Left lobe of liver (tissue), 2 donors: ENCODE measurements at regions not wholly inside any gene's neighbourhood (a gene's known extent, or its start where the extent isn't known, plus 50 kb on each side); places are given as distances from the start of the nearest gene placed in this dataset.
A peak's percentile ranks its signal among the peaks of the same experiment; 100 is the strongest.
"Not testable (repeated sequence)": the region's sequence is repeated elsewhere in the genome, so short reads cannot be mapped to it uniquely, and the experiment has no call there.

Experiments used
- ATAC-seq: fragments of 200-7000 bp; cut with Tn5 transposase; one replicate; pipeline ENCODE4 v1.9.1; 2020; ENCODE audit warnings: mild to moderate bottlenecking, moderate library complexity
- DNase-seq: peaks from one replicate; pipeline ENCODE4 v3.0.0-alpha.2; 2020; ENCODE audit warnings: low spot score
- donor health status: DM: no; HTN: no; CAD: no; lungs with moderate emphysema.
- donor health status: DM: no; HTN: yes; CAD: no.

DNA sequence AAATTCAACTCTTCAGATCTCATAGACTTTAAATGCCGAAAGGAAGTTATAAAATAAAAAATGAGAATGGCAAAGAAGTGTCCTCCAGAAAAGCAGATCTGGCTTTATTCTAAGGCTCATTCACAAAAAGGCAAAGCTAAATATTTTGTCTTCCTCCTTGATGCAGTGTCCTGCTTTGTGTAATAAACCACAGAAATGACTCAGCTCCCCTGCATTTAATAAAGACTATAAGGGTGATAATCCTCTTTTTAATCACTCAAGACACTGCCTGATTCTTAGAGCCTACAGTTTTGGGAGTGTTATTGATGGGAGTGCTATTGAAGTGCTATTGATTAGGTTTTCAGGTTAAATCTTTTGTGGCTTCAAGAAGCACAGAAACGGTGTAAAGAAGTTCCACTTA lies 482.0 kb downstream of the PCDH20 start:
- ATAC-seq (no peak), DNase-seq (no peak)

DNA sequence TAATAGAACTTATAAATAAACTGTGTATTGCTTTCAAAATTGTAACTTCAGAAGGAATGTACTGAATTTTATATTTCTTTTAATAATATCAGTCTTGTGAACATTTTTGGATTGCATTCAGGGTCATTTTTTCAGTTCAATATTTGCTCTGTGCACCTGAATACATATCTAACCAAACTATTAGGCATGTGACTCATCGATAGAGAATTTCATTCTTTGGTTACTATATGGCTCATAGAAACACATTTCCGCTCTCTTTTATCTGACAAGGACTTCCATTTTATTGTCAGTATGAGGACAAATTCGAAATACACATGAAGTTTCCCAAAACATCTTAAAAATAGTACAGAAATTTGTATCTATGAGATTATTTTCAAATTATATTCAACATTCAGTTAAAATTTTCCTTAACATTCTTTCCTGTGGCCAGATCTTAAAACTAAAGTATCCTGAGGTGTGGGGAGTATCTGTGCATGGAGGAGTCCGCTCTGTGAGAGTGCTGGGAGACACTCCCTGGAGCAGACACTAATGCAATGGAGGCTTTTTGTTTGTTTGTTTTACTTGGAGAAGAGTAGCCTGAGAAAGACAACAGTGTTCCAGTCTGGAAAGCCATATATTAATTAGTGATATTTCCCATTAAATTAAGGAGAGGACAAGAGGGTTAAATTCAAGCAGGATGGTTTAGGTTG lies 483.6 kb downstream of the PCDH20 start:
- DNase-seq (no peak), ATAC-seq (no peak)

DNA sequence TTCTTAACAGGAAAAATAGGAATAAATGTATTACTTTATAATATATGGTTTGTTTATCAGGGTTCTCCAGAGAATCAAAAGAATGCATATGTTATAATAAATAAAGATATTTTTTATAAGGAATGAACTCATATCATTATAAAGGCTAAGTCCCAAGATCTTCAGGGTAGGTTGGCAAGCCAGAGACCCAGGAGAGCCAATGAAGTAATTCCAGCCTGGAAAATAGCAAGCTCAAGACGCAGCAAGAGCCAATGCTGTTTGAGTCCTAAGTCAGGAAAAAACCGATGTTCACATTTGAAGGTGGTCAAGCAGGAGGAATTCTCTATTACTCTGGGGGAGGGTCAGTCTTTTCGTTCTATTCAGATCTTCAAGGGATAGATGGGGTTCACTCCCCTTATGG lies 490.0 kb downstream of the PCDH20 start:
- DNase-seq: no peak
- ATAC-seq: no peak

DNA sequence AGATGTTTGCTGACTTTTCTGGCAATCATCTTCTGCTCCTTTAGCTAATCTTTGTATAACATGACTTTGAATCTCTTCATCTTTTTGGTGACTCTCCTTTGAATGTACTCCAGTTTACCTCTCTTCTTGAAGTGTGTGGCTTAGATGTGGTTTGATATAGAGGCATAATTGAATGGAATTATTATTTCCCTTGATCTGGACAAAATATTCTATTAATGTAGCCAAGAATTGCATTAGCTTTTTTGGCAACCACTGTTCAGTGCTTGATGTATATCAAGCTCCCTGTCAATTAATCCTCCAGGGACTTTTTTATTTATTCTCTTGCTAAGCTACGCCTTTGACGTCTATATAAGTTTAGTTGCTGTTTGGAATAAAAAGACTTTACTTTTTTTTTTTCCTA lies 490.8 kb downstream of the PCDH20 start:
- DNase-seq (no peak), ATAC-seq (no peak)

DNA sequence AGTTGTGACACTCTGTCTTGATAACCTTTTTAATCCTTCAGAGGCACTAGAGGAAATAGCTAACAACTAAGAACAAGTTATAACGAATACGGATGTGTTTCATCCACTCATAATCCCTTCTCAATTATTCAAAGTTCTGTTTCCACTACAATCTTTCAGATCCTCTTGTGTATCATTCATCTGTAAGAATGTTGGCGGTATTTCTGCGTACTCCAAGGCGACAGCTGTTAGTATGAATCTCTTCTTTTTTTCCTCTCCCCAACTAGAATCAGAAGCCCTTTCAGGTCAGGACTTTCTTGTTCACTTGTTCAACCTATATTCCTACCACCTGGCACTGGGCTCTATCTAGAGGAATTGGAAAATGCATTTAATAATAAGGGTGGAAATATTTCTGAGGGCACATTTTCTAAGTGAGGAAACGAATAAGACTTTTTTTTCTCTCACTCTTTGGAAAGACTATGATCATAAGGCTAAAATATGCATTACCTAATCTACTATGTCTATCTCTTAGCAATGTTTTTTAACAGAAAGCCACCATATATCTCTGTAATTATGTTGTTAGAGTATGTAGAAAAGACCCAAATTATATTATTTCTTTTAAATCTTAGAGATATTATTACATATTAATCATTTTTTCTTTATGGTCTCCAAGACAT lies 492.9 kb downstream of the PCDH20 start:
- DNase-seq: no peak
- ATAC-seq: no peak

DNA sequence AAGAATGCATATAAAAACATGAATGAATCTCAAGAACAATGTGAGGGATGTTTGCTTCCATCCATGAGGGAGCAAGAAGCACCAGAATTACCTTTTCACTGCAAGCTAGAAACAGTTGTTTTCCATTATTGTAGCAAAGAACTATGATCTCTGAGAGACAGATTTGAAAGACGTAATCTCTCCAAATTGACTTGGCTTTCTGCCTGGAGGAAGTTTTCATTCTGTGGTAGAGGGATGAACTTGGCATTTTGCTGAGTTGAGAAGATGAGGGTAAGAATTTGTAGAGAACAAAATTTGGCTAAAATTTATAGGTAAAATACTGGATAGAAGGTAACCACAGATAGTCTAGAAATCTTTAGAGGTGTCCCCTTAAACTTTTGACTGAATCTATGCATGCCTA lies 496.8 kb downstream of the TDRD3 start:
- ATAC-seq (no peak), DNase-seq (no peak)

DNA sequence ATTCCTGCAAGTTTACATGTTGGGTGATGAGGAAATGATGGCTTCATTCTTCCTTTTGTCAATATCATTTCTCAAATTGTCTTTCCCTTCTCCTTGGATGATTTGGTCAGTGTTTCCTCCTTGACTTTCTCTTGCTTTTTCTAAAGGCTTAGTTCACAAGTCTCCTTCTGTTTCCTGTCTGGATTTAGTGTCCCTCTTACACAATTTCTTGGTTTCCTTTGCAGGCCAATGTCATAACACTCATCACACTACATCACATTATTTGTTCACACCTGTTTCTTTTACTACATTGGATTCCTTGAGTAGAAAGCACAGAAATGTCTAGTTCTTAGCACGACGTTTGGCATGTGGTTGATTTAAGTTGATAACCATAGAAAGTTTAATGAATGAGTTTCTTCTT lies 490.7 kb downstream of the TDRD3 start:
- DNase-seq: no peak
- no peak for ATAC-seq

DNA sequence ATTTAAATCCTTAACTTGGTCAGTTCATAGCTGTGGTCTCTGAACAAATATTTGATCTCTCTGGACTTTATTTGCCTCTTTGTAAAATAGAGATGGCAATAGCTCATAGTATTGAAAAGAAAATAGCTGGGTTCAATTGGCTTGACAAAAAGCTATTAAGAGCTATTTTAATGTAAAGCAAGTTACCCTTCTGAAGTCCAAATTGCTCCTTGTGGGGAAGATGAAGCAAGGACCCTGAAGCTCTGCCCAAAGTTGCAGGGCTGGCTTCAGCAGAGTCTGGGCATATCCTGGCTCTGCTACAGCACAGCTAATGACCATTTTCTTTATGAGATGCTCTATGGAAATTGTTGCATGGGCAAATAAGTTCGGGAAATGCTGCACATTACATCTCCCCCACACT lies 484.5 kb downstream of the TDRD3 start:
- no peak for ATAC-seq
- DNase-seq: no peak

DNA sequence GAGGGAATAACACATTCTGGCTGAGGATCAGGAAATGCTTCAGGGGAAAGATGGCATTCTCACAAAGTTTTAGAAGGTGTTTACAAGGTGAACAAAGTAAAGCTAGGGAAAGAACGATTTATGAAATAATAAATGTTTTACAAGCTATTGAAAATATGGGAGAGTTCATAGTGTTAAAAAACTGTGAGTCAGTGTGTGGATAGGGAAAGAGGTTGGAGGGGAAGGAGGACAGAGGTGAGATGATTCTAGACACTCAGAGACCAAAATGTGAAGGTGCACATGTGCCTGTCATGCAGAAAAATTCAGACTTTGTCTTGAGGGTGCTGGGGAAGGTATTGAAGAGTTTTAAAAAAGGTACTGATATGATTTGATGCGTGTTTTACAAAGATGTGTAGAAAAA lies 476.1 kb downstream of the TDRD3 start:
- DNase-seq (no peak), ATAC-seq (no peak)

DNA sequence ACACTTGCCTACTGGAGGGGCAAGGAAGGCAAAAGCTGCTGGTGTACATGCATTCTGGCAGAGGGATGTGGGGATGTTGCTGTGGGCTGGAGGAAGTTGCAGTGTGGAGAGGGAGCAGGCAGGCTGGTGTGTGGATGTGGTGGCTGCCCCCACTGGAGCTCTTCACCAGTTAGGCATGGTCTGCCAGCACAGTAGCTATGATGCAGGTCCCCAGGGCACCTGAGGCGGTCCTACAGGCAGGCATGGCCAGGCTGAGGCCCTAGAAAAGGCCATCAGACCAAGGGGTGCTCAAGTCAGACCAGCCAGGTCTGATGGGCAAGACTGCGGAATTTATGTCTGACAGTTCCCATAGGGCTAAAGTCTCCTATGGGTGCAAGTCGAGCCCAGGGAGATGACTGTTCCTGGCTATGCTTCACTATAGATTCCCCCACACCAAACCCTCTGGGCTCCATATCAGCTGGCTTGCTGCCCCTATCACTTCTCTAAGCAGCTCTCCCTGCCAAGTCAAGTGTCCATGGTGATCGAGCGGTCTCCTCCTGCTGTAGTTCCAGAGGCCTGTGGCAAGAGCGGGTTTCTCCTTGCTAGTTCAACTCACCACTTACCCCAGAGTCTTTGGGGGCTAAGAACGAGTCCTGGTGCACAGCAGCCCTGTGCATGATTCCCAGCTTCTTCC lies 473.1 kb downstream of the TDRD3 start:
- ATAC-seq (no peak), DNase-seq (no peak)

DNA sequence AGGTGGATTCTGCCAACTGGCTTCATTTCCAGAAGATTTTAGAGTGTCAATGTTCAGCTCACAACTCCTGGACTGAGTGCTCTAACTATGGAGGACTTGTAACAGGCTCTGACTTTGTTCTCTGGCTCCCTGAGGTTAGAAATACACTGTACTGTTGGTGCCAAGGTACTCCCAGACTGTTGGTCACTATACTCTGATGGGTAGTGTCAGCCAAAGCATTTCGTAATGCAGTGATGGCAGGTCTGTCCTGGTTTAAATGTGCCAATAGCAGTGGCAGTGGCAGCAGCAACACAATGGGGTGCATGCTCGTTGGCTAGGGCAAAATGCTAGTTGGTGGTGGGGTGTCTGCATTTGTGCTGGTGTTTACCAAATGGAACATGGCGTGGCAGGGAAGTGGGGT lies 472.2 kb downstream of the TDRD3 start:
- ATAC-seq: peak; percentile 38
- DNase-seq: no peak

DNA sequence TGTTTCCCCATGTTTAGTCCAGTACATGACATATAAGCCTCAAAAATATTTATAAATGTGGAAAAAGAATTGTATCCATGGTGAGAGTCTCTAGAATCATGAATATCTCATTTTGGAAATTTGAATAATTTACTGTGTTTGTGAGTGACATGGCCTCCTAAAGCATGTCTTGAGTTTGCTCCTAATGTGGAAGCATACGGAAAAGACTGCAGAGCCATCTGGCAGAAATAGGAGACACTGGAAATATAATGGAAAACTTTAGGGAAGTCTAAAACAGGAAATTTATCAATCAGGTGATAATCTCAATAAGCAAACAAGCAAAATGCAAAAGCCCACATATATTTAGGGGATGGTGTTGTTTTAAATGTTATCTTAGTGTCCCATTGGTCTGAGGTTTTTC lies 465.0 kb downstream of the TDRD3 start:
- no peak for ATAC-seq
- no peak for DNase-seq

DNA sequence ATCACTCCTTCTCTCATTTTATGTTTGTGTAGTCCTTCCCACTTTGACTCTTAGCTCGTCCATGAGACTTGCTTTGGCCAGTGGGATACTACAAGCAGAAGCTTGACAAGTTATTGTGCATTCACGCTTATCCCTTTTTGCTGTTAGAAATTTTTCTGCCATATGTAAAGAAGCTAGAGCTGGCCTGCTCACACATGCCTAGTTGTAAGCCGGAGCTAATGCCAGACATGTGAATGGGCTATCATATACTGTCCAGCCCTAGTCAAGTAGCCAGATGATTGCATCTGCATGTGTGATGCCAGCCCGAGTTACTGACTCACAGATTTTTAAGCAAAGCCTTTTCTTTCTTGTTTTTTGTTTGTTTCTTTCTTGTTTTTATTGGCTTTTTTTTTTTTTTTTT lies 460.7 kb downstream of the TDRD3 start:
- ATAC-seq (no peak), DNase-seq (no peak)

DNA sequence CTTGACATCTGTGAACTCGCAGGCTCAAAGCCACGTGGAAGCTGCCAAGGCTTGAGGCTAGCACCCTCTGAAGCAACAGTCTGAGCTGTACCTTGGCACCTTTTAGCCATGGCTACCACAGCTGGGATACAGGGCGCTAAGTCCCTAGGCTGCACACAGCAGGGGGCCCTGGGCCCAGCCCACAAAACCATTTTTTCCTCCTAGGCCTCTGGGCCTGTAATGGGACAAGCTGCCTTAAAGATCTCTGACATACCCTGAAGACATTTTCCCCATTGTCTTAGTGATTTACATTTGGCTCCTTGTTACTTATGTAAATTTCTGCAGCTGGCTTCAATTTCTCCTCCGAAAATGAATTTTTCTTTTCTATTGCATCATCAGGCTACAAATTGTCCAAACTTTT lies 455.9 kb downstream of the TDRD3 start:
- DNase-seq: no peak
- ATAC-seq: no peak

DNA sequence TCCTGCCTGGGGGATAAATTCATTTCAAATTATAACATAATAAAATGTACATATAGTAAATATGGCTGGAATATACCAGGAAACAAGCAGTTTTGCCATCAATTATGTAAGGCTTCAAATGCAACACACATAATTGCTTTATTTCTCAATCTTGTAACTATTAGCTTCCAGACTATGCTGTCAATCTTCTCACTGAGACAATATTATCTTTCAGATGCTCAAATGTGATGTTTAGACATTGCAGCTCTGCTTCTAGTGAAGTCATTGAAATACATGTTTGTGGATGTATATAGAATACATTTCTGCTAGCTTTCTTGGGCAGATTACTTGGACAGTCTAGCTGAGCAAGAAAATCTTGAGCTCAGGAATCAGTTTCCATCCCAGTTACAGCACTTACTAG lies 454.4 kb downstream of the TDRD3 start:
- ATAC-seq: no peak
- DNase-seq: no peak

DNA sequence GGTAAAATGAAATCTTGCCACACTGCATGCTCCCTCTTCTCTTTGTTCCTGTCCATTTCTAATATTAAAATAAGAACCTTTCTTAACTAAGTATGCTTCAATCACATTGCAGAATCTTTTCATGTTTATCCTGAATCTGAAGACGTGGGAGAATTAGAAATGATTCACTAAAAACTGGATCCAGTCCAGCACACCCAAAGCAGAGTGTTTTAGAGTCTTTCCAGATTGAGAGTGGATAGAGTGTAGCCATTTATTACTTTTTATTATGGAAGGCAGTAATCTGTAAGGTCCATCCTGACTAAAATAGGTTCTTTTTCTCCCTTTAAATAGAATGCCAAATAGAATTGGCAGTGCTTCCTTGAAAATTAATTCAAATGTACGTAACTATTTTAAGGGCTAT lies 453.5 kb downstream of the TDRD3 start:
- DNase-seq: no peak
- ATAC-seq: no peak

DNA sequence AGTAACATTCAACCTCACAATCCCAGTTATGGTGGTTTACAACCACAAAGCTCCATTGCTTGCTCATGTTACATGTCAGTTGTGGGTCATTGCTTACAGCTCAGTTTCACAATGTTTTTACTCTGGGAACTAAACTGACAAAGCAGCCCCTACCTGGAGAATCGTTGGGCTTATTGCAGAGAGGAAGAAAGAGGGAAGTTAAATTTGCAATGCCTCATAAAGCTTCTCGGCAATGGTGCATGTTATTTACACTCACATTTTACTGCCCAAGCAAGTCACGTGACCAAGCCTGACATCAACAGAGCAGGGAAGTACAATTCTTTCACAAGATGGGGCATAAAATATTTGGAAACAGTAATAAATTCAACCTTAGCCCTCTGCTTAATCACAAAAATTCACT lies 441.6 kb downstream of the TDRD3 start:
- ATAC-seq (no peak), DNase-seq (no peak)

DNA sequence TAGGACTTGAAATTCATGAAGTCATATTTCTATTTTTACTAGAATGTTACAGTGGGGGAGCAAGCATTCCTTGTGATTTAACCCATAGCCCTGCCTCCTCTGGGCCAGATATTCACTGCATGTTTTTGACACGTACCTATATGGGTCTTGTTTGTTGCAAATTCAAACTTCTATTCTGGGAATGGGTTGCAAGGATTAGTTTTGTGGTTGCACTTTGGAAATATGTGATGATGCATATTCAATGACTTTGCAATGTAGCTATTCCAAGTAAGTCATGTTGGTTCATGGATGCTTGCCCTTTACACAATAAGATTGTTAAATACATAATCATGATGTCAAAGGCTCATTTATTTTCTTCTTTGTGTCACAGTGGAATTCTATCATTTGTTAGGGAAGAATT lies 440.8 kb downstream of the TDRD3 start:
- ATAC-seq: no peak
- DNase-seq: no peak

DNA sequence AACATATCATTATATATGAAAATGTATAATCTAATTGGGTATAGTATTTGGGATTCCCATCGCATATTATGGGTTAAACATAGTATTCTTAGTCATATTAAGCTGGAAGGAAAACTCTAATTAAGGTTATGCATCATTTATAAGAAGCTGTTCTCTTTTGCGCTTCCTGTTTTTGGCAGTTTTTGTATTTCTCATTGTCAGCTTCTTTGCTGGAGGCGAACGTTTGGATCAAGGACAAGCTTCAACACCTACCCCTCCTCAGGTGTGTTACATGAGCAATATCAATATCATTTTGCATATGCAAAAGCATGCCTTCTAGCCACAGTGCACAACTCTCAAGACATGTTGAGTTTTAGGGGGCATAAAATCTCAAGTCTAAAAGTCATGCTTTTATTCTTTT lies 439.8 kb downstream of the TDRD3 start:
- ATAC-seq (no peak), DNase-seq (no peak)

DNA sequence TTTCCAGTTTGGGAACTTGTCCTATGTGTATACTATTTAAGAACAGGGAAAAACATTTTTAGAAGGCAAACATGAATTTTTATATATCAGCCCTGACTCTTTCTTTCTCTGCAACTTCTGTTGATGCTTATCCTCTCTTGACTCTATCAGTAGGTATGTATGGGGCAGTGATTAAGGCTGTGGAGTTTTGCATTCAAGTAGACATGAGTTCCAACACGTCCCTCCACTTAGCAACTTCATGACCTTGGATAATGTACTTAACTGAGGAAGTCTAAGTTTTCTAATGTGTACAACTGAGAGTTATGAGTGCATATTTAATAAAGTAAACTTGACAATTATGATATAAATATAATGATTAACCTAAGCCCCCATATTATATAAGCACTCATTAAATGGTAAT lies 414.6 kb downstream of the TDRD3 start:
- DNase-seq: no peak
- no peak for ATAC-seq

DNA sequence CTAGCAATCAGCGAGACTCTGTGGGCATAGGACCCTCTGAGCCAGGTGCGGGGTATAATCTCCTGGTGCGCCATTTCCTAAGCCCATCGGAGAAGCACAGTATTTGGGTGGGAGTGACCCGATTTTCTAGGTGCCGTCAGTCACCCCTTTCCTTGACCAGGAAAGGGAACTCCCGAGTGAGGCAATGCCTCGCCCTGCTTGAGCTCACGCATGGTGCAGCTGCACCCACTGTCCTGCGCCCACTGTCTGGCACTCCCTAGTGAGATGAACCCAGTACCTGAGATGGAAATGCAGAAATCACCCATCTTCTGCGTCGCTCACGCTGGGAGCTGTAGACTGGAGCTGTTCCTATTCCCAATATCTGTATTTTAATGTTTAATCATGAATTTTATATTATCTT lies 408.6 kb downstream of the TDRD3 start:
- not testable (repeated sequence) for DNase-seq, ATAC-seq

DNA sequence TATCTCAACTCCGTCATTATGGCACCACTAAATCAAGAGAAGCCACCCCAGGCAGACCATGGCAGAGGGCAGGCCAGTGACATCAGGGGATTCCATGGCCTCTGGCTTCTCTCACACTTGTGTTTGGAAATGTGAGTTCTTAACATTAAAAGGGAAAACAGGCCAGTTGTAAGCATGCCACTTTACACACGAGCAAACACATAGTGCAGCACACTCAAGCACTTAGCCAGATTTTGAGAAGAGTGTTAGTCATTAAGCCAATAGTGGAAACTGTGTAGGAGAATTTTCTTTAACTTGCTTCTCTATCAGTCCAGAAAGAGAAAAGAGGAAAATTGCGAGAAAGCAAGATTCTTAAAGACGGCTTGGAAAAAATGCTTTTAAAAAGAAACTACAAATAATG lies 401.5 kb downstream of the TDRD3 start:
- ATAC-seq (no peak), DNase-seq (no peak)

DNA sequence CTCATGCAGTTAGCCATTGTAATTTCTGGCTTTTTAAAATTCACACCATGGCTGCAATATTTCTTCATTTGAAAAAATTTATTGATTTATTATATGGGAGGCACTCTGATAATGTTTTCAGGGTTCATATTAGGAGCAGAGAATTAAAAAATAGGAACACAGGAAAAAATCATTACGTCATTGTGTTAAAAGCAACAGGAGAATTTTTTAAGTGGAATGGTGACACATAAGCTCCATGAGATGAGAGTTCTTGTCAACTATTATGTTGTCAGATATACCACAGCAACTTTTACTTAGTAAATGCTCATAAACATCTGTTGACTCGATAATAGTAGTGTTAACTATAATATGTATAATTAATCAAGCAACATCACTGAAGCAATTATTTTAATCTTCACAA lies 400.1 kb downstream of the TDRD3 start:
- ATAC-seq (no peak), DNase-seq (no peak)
